ENCODE measurements at regions not wholly inside any gene's neighbourhood (a gene's known extent, or its start where the extent isn't known, plus 50 kb on each side); places are given as distances from the start of the nearest gene placed in this dataset.

GRCh38 chr4:84407554-84408407 is 91.3 kb downstream of the NKX6-1 start:
- Histone ChIP-seq H3T11ph (ENCODE audit: low read length) (no peak overlapping the region), H3K9ac (ENCODE audit: extremely low read depth, insufficient read length, low read length) (no peak overlapping the region), H4K20me1 (ENCODE audit: control insufficient read depth, insufficient read depth, insufficient read length) (no peaks in the 10 kb centered on the region), H2BK5ac (ENCODE audit: insufficient read length, low read length) (no peak overlapping the region), H3K9me3 (ENCODE audit: control insufficient read depth, low read depth, low read length) (no peaks in the 10 kb centered on the region), H3K56ac (ENCODE audit: insufficient read length, low read depth, low read length) (no peak overlapping the region), H3K4me2 (ENCODE audit: insufficient read depth, insufficient read length, low read length) (no peak overlapping the region), H3K27ac (ENCODE audit: insufficient read length, low read depth, low read length) (no peak overlapping the region), H3K27me3 (ENCODE audit: insufficient read depth, low read length) (no peaks in the 10 kb centered on the region), H3K18ac (ENCODE audit: insufficient read length, low read depth, low read length) (no peak overlapping the region), H2BK15ac (ENCODE audit: low read depth, low read length) (no peak overlapping the region), H3K23me2 (ENCODE audit: insufficient read length, low read depth, low read length, poor library complexity, severe bottlenecking) (no peaks in the 10 kb centered on the region), H4K91ac (ENCODE audit: insufficient read length, low read depth, low read length) (no peak overlapping the region), H4K8ac (replicated peaks; ENCODE audit: insufficient read length, low read depth, low read length) (no peak overlapping the region), H2AK5ac (ENCODE audit: insufficient read length, low read length) (no peak overlapping the region), H2BK120ac (ENCODE audit: low read depth, low read length, poor library complexity, severe bottlenecking) (no peak overlapping the region), H3K4me1 (ENCODE audit: insufficient read depth, low read length) (no peaks in the 10 kb centered on the region), H3K23ac (ENCODE audit: insufficient read length, low read depth, low read length) (no peak overlapping the region), H2AFZ (ENCODE audit: low read length) (no peak overlapping the region), H2BK12ac (ENCODE audit: insufficient read length, low read depth, low read length) (no peak overlapping the region), H3K14ac (ENCODE audit: insufficient read depth, low read length) (no peak overlapping the region), H2BK20ac (ENCODE audit: low read depth, low read length, poor library complexity, severe bottlenecking) (no peak overlapping the region), H3K79me2 (ENCODE audit: insufficient read depth, low read length) (no peaks in the 10 kb centered on the region), H4K5ac (ENCODE audit: insufficient read length, low read depth, low read length) (no peak overlapping the region), H3K79me1 (ENCODE audit: insufficient read depth, low read depth, low read length, poor library complexity, severe bottlenecking) (no peaks in the 10 kb centered on the region), H3K4ac (ENCODE audit: low read depth, low read length) (no peak overlapping the region)
- H3K9me3 Mint-ChIP-seq: no peaks in the 10 kb centered on the region
- H3K27ac Mint-ChIP-seq: no peak overlapping the region
- H3K36me3 Mint-ChIP-seq (ENCODE audit: insufficient read depth in 1 of 3, low read depth in 3 of 3): no peaks in the 10 kb centered on the region
- H3K4me3 Mint-ChIP-seq: no peak overlapping the region
- no peaks in the 10 kb centered on the region; a peak in 2 of 4 replicates for H3K4me1 Mint-ChIP-seq
- peaks cover 15% of the 10 kb centered on the region for H3K27me3 Mint-ChIP-seq (ENCODE audit: low read depth)
- TF ChIP-seq, protein P1, sequence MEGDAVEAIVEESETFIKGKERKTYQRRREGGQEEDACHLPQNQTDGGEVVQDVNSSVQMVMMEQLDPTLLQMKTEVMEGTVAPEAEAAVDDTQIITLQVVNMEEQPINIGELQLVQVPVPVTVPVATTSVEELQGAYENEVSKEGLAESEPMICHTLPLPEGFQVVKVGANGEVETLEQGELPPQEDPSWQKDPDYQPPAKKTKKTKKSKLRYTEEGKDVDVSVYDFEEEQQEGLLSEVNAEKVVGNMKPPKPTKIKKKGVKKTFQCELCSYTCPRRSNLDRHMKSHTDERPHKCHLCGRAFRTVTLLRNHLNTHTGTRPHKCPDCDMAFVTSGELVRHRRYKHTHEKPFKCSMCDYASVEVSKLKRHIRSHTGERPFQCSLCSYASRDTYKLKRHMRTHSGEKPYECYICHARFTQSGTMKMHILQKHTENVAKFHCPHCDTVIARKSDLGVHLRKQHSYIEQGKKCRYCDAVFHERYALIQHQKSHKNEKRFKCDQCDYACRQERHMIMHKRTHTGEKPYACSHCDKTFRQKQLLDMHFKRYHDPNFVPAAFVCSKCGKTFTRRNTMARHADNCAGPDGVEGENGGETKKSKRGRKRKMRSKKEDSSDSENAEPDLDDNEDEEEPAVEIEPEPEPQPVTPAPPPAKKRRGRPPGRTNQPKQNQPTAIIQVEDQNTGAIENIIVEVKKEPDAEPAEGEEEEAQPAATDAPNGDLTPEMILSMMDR (conservative IDR thresholded peaks at IDR 0.05): no peak
- DNase-seq: no peak
- no CpG with 5 or more reads among the region's 6 CpGs for WGBS (ENCODE audit: extremely low coverage, insufficient read length, low lambda C conversion rate)
